Testis (tissue), 2 donors: ENCODE measurements at regions not wholly inside any gene's neighbourhood (a gene's known extent, or its start where the extent isn't known, plus 50 kb on each side); places are given as distances from the start of the nearest gene placed in this dataset.

Source experiments
- DNase-seq: peaks from one replicate; pipeline ENCODE4 v3.0.0-alpha.2; 2019
- H3K27ac ChIP-seq, 2 donors: fragments of 200-600 bp; sonication (generic); one replicate each; pipeline ENCODE4 v1.5.1; 2019
- H3K27me3 ChIP-seq: fragments of 200-600 bp; sonication (generic); one replicate; pipeline ENCODE4 v1.5.1; 2019
- H3K36me3 ChIP-seq: fragments of 200-600 bp; sonication (generic); one replicate; pipeline ENCODE4 v1.5.1; 2017; ENCODE audit warnings: low read depth; ENCODE audit errors: missing control alignments
- H3K4me1 ChIP-seq: fragments of 200-600 bp; sonication (generic); one replicate; pipeline ENCODE4 v1.5.1; 2019
- H3K4me3 ChIP-seq, 2 donors: fragments of 200-600 bp; sonication (generic); one replicate each; pipeline ENCODE4 v1.5.1; 2017 to 2019
- H3K9me3 ChIP-seq: fragments of 200-600 bp; sonication (generic); one replicate; pipeline ENCODE4 v1.5.1; 2017
- POLR2A ChIP-seq: fragments of 450-650 bp; IDR thresholded peaks from one replicate; pipeline ENCODE4 v1.6.1; 2017; ENCODE audit warnings: antibody characterized with exemption, mild to moderate bottlenecking, moderate library complexity
- WGBS, 2 donors: methylation state at CpG; one replicate each; pipeline ENCODE4 v1.1.5; 2018; 5-methylcytosine and 5-hydroxymethylcytosine counted together
- intact Hi-C: fragments of 100-400 bp; cut with DNase I; formaldehyde crosslinking; loops from one replicate; pipeline ENCODE4 v1.15.1; 2023; ENCODE audit warnings: low total_unique reads
- TF ChIP-seq, protein P1 (sequence below), 3 experiments: fragments of 450-650 bp in 2 of 3; fragments of 200-600 bp in 1 of 3; sonication (generic) in 1 of 3; IDR thresholded peaks; one replicate each; pipeline ENCODE4 v1.5.1; 2016 to 2019; ENCODE audit warnings: antibody characterized with exemption in 3 of 3, mild to moderate bottlenecking in 2 of 3, moderate library complexity in 1 of 3

DNA sequence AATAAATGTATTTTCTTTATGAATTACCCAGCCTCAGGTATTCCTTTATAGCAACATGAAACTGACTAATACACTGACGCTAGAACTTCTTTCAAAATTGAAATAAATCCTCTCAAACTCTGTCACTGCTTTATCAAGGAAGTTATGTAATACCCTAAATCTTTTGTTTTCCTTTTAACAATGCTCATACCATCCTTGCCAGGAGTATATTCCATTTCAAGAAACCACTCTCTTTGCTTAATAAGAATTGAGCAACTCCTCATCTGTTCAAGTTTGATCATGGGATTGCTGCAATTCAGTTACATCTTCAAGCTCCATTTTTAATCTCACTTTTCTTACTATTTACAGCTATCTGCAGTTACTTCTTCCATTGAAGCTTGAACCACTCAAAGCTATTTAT, 707.6 kb upstream of the MARCKS start:
- 93 to 97% methylated on average over 1 of the region's 1 CpG for WGBS, 2 donors
- no peak for DNase-seq
- no peak overlapping the region for H3K27ac ChIP-seq
- no peaks in the 10 kb centered on the region for H3K9me3 ChIP-seq
- H3K4me1 ChIP-seq, result no peaks in the 10 kb centered on the region
- intact Hi-C loops, result no loop called here
- no peaks in the 10 kb centered on the region for H3K27me3 ChIP-seq
- TF ChIP-seq, protein P1, sequence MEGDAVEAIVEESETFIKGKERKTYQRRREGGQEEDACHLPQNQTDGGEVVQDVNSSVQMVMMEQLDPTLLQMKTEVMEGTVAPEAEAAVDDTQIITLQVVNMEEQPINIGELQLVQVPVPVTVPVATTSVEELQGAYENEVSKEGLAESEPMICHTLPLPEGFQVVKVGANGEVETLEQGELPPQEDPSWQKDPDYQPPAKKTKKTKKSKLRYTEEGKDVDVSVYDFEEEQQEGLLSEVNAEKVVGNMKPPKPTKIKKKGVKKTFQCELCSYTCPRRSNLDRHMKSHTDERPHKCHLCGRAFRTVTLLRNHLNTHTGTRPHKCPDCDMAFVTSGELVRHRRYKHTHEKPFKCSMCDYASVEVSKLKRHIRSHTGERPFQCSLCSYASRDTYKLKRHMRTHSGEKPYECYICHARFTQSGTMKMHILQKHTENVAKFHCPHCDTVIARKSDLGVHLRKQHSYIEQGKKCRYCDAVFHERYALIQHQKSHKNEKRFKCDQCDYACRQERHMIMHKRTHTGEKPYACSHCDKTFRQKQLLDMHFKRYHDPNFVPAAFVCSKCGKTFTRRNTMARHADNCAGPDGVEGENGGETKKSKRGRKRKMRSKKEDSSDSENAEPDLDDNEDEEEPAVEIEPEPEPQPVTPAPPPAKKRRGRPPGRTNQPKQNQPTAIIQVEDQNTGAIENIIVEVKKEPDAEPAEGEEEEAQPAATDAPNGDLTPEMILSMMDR (IDR thresholded peaks at IDR 0.05), result no peak
- no peak for TF ChIP-seq POLR2A
- no peak overlapping the region for H3K4me3 ChIP-seq
- no peaks in the 10 kb centered on the region for H3K36me3 ChIP-seq

DNA sequence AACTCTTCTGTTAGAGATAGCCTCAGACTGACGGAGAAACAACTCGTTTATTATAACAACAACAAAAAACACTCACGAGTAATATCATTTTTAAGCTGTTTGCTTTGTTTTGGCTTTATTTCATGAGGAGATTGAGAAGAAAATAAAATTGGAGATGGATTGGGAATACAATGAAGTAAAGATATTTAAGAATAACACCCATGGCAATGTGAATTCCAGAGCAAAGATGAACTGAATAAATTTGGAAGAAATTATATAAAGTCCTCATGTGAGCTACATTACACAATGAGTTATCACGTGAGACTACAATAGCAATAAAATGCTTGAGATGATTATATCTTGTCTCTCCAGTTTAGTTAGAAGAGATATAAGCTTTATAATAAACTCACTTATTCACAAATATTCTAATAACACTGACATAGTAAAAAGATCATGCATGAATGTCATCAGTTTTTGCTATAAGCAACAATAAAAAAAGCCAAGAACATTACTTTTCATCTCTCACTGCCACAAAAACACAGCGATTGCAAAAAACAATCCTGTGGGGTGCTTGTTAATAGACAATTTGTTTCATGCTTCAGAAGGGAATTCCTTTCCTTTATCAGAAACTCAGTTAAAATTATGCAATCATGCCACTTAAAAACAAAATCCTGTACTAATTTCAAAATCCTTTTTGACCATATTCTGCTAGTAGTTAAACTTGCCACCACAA, 696.7 kb upstream of the MARCKS start:
- no peaks in the 10 kb centered on the region for H3K27me3 ChIP-seq
- H3K27ac ChIP-seq, result no peak overlapping the region
- 54 to 62% methylated on average over 5 of the region's 5 CpGs for WGBS, 2 donors
- no peak overlapping the region for H3K4me3 ChIP-seq
- H3K4me1 ChIP-seq, result no peaks in the 10 kb centered on the region
- TF ChIP-seq POLR2A, result no peak
- TF ChIP-seq, protein P1 (IDR thresholded peaks at IDR 0.05), result no peak
- H3K9me3 ChIP-seq, result no peaks in the 10 kb centered on the region
- H3K36me3 ChIP-seq, result no peaks in the 10 kb centered on the region
- no peak for DNase-seq
- intact Hi-C loops, result no loop called here

DNA sequence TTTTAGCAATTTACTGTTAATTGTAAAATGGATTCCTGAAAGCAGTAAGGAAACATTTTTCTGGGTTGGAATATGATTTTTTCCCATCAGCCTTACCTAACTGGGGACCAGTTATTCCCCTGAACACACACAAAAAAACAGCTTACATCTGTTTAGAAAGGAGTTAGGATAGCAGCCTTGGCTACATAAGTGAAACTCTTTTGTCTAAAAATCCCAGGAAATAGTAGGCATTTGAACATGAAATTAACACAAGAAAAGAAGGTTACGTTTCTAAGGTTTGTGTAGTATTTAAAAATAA, 696.2 kb upstream of the MARCKS start:
- no peak for DNase-seq
- Histone ChIP-seq H3K27ac (no peak overlapping the region), H3K27me3 (no peaks in the 10 kb centered on the region), H3K4me1 (no peaks in the 10 kb centered on the region), H3K9me3 (no peaks in the 10 kb centered on the region), H3K36me3 (no peaks in the 10 kb centered on the region), H3K4me3 (no peak overlapping the region)
- no peak for TF ChIP-seq POLR2A
- TF ChIP-seq, protein P1 (IDR thresholded peaks at IDR 0.05), result no peak
- 74 to 78% methylated on average over 1 of the region's 1 CpG for WGBS, 2 donors
- intact Hi-C loops, result no loop called here

DNA sequence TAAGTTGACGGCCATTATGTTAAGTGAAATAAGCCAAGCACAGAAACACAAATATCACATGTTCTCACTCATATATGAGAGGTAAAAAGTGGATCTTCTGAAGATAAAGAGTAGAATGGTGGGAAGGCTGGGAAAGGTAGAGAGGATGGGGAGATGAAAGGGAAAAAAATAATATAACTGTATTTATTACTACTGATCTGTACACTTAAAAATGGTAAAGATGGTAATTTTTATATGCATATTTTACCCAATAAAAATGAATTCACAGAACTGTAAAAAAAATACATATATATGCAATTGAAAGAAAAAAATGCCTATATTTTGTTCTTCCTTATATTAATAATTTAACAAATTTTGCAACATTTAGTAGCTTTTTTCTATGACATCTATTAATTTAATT, 694.4 kb upstream of the MARCKS start:
- WGBS, 2 donors, result 95 to 97% methylated on average over 1 of the region's 1 CpG
- intact Hi-C loops, result no loop called here
- Histone ChIP-seq H3K27ac (no peak overlapping the region), H3K27me3 (no peaks in the 10 kb centered on the region), H3K36me3 (no peaks in the 10 kb centered on the region), H3K4me3 (no peak overlapping the region), H3K9me3 (no peaks in the 10 kb centered on the region), H3K4me1 (no peaks in the 10 kb centered on the region)
- no peak for DNase-seq
- no peak for TF ChIP-seq POLR2A
- TF ChIP-seq, protein P1 (IDR thresholded peaks at IDR 0.05), result no peak

DNA sequence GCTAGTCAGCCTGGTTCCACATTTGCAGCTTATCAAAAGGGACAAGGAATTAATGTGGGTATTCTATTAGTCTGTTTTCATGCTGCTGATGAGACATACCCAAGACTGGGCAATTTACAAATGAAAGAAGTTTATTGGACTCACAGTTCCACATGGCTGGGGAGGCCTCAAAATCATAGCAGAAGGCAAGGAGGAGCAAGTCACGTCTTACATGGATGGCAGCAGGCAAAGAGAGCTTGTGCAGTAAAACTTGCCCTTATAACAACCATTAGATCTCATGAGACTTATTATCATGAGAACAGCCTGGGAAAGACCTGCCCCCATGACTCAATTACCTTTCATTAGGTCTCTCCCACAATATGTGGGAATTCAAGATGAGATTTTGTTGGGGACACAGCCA, 689.1 kb upstream of the MARCKS start:
- Histone ChIP-seq H3K9me3 (no peaks in the 10 kb centered on the region), H3K36me3 (no peaks in the 10 kb centered on the region), H3K4me3 (no peak overlapping the region), H3K4me1 (peaks cover 4% of the 10 kb centered on the region), H3K27me3 (no peaks in the 10 kb centered on the region), H3K27ac (no peak overlapping the region)
- WGBS, 2 donors, result 90 to 92% methylated on average over 1 of the region's 1 CpG
- intact Hi-C loops, result no loop called here
- DNase-seq, result no peak
- TF ChIP-seq POLR2A, result no peak
- TF ChIP-seq, protein P1 (IDR thresholded peaks at IDR 0.05), result no peak
